GM19239 (cell line): ENCODE measurements at regions not wholly inside any gene's neighbourhood (a gene's known extent, or its start where the extent isn't known, plus 50 kb on each side); places are given as distances from the start of the nearest gene placed in this dataset.

Experiments used
- DNase-seq: peaks from one replicate; pipeline ENCODE4 v3.0.0; 2011; ENCODE audit warnings: low spot score; ENCODE audit not compliant: insufficient read length
- FAIRE-seq: peaks from 2 replicates; lab custom pipeline; 2011; peaks lifted over from hg19 to GRCh38; lab: Jason Lieb, UNC

- FAIRE-seq (no peak), DNase-seq (no peak)
Observed at GRCh38 chr15:47397655-47398054, 319.6 kb upstream of the SEMA6D start.

- DNase-seq (no peak), FAIRE-seq (no peak)
Observed at GRCh38 chr15:47398132-47398531, 319.2 kb upstream of the SEMA6D start.

- FAIRE-seq (no peak), DNase-seq (no peak)
Observed at GRCh38 chr15:47398594-47398993, 318.7 kb upstream of the SEMA6D start.

GRCh38 chr15:47399100-47399499, 318.2 kb upstream of the SEMA6D start:
- DNase-seq: no peak
- FAIRE-seq: no peak

GRCh38 chr15:47400603-47401002, 316.7 kb upstream of the SEMA6D start:
- DNase-seq: no peak
- FAIRE-seq: no peak

- DNase-seq (no peak), FAIRE-seq (no peak)
Observed at GRCh38 chr15:47401427-47401826, 315.9 kb upstream of the SEMA6D start.

- FAIRE-seq: no peak
- DNase-seq: no peak
Observed at GRCh38 chr15:47402829-47403228, 314.5 kb upstream of the SEMA6D start.

- no peak for FAIRE-seq
Observed at GRCh38 chr15:47404877-47405276, 312.4 kb upstream of the SEMA6D start.

GRCh38 chr15:47405365-47406162, 311.7 kb upstream of the SEMA6D start:
- FAIRE-seq (no peak), DNase-seq (no peak)

More at GRCh38 chr15:47404877-47405276, 312.4 kb upstream of the SEMA6D start:
- no peak for DNase-seq

GRCh38 chr15:47407692-47408091, 309.6 kb upstream of the SEMA6D start:
- FAIRE-seq (no peak), DNase-seq (no peak)

GRCh38 chr15:47409038-47409437, 308.3 kb upstream of the SEMA6D start:
- DNase-seq (no peak), FAIRE-seq (no peak)

- FAIRE-seq (no peak), DNase-seq (no peak)
Observed at GRCh38 chr15:47409600-47409999, 307.7 kb upstream of the SEMA6D start.

GRCh38 chr15:47410247-47410646, 307.1 kb upstream of the SEMA6D start:
- FAIRE-seq (no peak), DNase-seq (no peak)

- DNase-seq: no peak
- FAIRE-seq: no peak
Observed at GRCh38 chr15:47411733-47412132, 305.6 kb upstream of the SEMA6D start.

GRCh38 chr15:47412136-47412535, 305.2 kb upstream of the SEMA6D start:
- FAIRE-seq (no peak), DNase-seq (no peak)

- FAIRE-seq (no peak), DNase-seq (no peak)
Observed at GRCh38 chr15:47412802-47413201, 304.5 kb upstream of the SEMA6D start.

- FAIRE-seq: no peak
Observed at GRCh38 chr15:47414207-47414606, 303.1 kb upstream of the SEMA6D start.

GRCh38 chr15:47415539-47415971, 301.8 kb upstream of the SEMA6D start:
- no peak for DNase-seq
- FAIRE-seq: no peak

More at GRCh38 chr15:47414207-47414606, 303.1 kb upstream of the SEMA6D start:
- DNase-seq: no peak

GRCh38 chr15:47422881-47423665, 294.2 kb upstream of the SEMA6D start:
- DNase-seq: no peak
- no peak for FAIRE-seq

- FAIRE-seq (no peak), DNase-seq (no peak)
Observed at GRCh38 chr15:47427463-47427862, 289.8 kb upstream of the SEMA6D start.

GRCh38 chr15:47429376-47429775, 287.9 kb upstream of the SEMA6D start:
- DNase-seq: no peak
- no peak for FAIRE-seq
